Non-pigmented ciliary epithelial cell (primary cell): ENCODE measurements at regions not wholly inside any gene's neighbourhood (a gene's known extent, or its start where the extent isn't known, plus 50 kb on each side); places are given as distances from the start of the nearest gene placed in this dataset.

Source experiments
- DNase-seq: peaks from one replicate; pipeline ENCODE4 v3.0.0-alpha.2; 2010; ENCODE audit warnings: low read depth

DNA sequence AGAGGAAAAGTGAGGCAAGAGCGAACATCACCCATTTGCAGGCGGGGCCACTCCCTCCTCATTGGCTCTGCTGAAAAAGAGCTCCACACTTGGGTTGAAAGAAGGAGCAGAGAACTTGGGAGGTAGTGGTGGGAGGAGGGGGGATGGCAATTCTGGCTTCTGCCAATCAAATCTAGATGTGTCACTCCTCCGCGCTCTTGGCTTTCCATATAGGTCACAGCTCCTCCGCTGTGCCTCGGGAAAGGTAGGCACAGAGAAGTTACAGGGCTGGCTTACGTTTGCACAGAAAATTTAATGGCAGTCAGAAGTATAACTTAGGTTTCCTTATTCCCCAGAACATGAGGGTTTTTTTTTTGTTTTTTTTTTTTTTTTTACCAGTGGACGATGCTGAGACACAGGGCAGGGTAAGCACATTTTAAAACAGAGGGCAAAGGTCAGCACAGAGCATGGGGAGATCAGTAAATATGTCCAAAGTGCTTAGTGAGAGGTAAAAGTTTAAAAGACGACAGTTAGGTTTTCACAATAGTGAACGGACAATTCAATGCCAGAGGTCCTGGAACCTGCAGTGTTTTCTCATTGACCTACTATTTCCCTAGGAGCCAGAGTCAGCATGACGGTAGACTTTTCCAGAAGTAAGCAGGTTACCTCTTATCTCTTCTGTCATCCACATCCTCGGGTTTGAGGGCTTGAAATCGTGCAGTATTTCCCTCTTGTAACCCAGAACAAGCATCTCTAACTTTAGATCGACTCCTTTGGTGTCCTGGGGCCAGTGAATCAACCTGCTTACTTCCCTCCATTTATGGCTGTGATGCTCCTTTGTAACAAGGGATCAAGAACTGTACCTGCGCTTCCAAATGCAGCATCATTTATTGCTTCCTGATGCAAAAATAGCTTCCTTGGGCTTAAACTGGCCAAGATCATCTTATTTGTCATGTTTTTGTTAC lies 258.9 kb upstream of the PROX1 start:
- no peak for DNase-seq

- no peak for DNase-seq
Measured at GRCh38 chr1:213733705-213734104, 254.1 kb upstream of the PROX1 start.

DNA sequence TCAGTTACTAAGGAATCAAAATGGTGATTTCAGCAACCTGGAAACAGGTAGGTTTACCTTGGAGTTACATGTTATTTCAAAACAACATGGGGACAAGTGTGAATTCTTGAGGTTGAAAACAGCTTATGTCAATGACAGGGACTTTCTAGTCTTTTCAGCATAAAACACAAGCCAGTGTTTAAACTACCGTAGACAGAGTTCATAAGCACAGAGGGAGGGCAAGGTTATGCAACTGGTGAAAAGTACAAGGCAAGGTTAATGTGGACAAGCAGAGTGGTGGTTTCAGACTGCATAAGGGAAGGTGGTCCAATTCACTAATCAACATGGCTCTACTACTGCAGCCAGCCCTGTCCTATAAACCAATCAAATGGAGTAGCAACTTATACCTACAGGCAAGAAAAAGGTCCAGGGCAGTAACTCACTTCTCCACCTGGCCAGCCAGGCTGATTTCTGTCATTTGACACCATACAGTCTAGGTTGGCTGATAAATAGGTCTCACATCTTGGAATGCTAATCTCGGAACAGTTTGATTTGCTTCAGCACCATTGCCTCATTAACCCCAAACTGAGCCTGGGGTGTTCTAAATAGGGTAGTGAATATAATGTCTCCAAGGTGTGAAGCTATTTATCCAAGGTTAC lies 250.3 kb upstream of the PROX1 start:
- DNase-seq: no peak

GRCh38 chr1:213738658-213739057 lies 249.1 kb upstream of the PROX1 start:
- DNase-seq: no peak

- no peak for DNase-seq
Measured at GRCh38 chr1:213742992-213743391, 244.8 kb upstream of the PROX1 start.

GRCh38 chr1:213744780-213745179 lies 243.0 kb upstream of the PROX1 start:
- DNase-seq: no peak

GRCh38 chr1:213745451-213745850 lies 242.3 kb upstream of the PROX1 start:
- DNase-seq: no peak

GRCh38 chr1:213749558-213749957 lies 238.2 kb upstream of the PROX1 start:
- no peak for DNase-seq

DNA sequence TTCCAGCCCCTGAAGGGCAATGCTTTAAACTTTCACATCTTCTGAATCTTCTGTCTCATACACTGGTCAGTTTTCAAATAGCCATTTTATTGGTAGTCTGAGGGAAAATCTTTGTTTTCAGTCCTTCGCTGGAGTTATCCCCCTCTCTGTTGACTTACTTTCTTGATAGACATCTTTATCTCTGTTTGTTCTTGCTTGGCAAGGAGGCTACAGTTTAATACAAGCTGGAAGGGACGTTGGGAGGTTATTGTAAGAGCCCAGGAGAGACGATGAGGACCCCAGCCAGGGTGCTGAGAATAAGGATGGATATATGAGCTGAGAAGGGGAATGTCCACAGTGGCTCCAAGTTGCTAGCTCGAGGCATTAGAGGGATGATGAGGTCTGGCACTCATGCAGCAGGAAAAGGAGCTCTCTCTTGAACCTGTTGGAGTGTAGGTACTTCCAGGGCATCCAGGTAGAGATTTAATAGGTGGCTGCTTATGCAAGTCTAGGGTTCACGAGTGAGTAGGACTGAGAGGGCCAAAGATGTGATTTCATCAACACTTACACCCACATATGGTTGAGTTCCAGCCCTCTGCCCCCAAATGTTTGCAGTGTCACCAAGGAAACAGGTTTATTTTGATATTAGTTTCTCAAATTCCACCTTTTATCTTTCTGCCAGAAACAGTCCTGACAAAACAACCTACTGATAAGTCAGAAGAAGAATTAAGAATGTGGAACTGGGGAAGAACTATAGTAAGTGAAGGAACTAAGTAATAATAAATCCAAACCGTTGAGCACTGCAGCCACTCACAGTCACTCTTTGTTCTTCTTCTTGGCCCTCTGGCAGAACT lies 237.3 kb upstream of the PROX1 start:
- no peak for DNase-seq

DNA sequence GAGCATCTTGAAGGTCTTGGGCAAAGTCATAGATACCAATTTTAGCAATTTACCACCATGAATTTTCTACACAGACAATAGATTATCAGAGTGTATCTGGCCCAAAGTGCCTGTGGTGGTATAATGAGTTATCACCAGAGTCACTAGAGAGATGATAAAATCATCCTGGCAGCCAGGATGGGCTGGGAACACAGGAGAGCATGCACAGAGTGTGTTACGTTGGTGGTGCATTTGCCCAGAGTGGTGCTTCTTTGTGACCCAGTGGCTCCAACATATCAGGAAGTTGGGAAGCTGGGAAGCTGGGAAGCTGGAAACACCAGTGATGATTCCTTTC lies 236.7 kb upstream of the PROX1 start:
- DNase-seq: no peak

DNA sequence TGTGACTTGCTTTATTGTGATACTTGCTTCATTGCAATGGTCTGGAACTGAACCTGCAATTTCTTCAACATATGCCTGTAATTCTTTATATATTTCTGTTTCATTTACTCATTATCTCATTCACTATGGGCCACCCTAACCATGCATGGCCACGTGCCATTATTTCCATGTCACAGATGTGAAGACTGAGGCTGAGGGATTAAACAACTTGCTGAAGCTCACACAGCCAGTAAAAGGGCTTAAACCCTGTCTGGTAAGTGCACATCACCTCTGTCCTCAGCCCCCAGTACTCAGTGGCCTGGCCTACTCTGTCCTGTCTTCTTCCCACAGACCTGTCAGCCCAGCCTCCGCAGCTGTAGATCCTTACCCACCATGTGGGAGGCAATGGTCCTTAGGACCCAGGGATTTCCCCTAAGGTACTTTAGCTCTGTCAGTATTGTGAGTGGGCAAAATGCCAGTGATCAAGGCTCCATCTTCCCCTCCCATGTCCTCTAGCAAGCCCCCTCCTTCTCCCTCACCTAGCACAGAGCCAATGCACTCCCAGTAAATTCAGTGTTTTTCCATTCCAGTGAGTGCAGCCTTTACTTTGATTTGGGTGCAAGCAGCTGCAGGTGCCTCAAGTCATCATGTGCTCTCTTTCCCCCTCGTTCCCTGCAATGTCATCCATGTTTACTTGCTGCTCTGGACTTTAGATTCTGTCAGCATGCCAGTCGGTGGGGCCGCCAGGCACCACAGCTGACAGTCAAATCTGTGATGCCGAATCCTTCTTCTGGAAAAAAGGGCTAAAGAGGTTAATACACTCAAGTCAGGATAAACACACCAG lies 228.2 kb upstream of the PROX1 start:
- no peak for DNase-seq

GRCh38 chr1:213761845-213762407 lies 225.8 kb upstream of the PROX1 start:
- DNase-seq: no peak

GRCh38 chr1:213767683-213768082 lies 220.1 kb upstream of the PROX1 start:
- no peak for DNase-seq

GRCh38 chr1:213772128-213773063 lies 215.4 kb upstream of the PROX1 start:
- no peak for DNase-seq

DNA sequence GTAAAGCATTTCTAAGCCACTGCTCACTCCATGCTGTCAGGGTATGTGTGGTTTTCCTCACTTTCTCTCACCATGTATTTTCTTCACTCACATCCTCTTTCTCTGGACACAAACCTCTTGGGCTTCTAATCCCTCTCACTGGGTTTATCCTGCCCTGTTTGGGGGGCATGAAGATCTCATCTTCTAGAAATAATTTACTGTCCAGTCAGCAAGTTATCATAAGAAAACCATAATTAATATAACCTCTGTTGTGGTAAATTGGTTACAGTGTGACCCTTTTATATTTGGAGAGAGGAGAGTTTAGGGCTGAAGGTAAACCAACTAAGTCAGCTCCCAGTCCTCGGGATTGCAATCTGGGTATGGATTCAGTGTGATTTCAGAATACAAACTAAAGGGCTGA lies 213.8 kb upstream of the PROX1 start:
- DNase-seq: no peak

GRCh38 chr1:213776969-213777368 lies 210.8 kb upstream of the PROX1 start:
- DNase-seq: no peak

DNA sequence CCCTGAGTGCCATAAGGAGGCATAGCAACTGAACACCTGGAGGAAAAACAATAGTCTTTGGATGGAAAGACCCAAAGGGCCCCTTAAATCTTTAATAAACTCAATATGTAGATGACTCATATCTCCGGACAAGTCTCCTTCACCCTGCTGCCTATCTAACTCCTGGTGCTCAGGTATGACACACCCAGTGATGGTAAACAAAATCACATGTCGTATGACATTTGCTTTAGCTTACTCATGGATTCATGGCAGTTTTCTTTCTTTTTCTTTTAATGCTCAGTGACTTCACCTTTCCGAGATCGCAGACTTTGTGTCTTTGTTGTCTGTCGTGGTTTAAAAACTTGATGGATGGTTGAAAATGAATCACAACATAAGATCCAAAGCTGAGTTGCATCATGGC lies 208.5 kb upstream of the PROX1 start:
- DNase-seq: no peak

GRCh38 chr1:213782941-213783672 lies 204.7 kb upstream of the PROX1 start:
- no peak for DNase-seq

DNA sequence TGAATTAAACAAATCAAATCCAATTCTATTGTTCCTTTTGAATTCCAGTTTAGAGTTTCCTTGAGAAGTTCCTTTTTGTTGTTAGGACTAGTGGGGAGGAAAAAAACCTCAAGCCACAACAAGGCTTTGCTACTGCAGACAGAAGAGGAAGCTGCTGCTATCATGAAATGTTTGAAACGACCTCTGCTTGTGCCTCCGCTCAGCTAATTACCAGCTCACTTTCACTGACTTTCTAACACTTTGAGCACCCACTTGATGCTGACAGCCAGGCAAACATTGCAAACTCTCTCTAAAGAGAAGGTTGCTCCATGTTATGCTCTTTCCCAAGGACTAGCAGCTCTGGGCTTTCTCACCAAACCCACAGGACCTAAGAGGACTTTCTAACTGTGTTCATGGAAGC lies 203.9 kb upstream of the PROX1 start:
- DNase-seq: no peak

DNA sequence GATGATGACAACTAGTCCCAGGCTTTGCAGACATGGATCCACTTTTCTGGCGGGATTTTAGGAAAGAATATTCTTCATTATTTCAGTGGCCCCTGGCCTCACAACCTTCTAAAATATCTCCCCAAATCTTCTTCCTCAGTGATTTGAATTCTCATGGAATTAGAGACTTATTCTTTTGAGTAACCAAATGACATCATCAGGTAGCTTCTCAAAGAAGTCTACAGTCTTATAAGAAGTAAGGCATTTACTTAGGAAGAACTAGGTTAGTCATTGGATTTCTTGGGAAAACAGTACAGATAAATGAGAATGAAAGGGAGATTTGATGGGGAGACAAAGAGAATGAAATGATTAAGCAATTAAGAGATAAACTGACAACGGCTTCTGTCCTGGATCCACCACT lies 201.1 kb upstream of the PROX1 start:
- no peak for DNase-seq
